HCT116 (cell line): ENCODE measurements at regions not wholly inside any gene's neighbourhood (a gene's known extent, or its start where the extent isn't known, plus 50 kb on each side); places are given as distances from the start of the nearest gene placed in this dataset.

Experiments used
- ATAC-seq: fragments of 200-7000 bp; cut with Tn5 transposase; 2 replicates; pipeline ENCODE4 v1.9.1; 2020; ENCODE audit warnings: mild to moderate bottlenecking, moderate library complexity
- BruUV-seq: library from RNA; stranded (reverse); fragments of 400-500 nt; replicated peaks from 2 replicates; lab custom pipeline; 2021; lab: Mats Ljungman, UMichigan
- CTCF ChIA-PET: fragments of 300-600 bp; sonication (Branson Sonifier 250); formaldehyde crosslinking; loops from one replicate; lab custom pipeline; 2021; ENCODE audit warnings: antibody characterized with exemption; lab: Charles Lee
- POLR2A ChIA-PET: fragments of 300-600, 350-600 bp; sonication (Branson Sonifier 250); formaldehyde crosslinking; loops from one replicate; lab custom pipeline; 2021; ENCODE audit warnings: antibody characterized with exemption; lab: Charles Lee
- RAD21 ChIA-PET, 2 experiments: fragments of 300-600 bp; sonication (Branson Sonifier 250); formaldehyde crosslinking; loops; one replicate each; lab custom pipeline; 2023; ENCODE audit warnings: low total read pairs in 2 of 2; ENCODE audit not compliant: uncharacterized antibody in 2 of 2, unreplicated experiment in 2 of 2, low non-redundant PET in 1 of 2; lab: Charles Lee
- DNase-seq: peaks from one replicate; pipeline ENCODE4 v3.0.0-alpha.2; 2010; ENCODE audit warnings: low read depth, low spot score
- H2AFZ ChIP-seq: fragments of 200-600 bp; shearing (Covaris generic), sonication (generic); 2 replicates; pipeline ENCODE4 v1.6.1; 2017; ENCODE audit warnings: low read depth, mixed run types, mixed read lengths, antibody characterized with exemption, low read length; ENCODE audit not compliant: poor library complexity, severe bottlenecking
- H3K27ac ChIP-seq: 2 replicates; pipeline ENCODE4 v1.5.1; 2012; ENCODE audit warnings: low read depth, low read length
- H3K27me3 ChIP-seq: fragments of 200-600 bp; sonication (generic); 2 replicates; pipeline ENCODE4 v1.6.1; 2016; ENCODE audit warnings: mixed run types, low read length, mixed read lengths; ENCODE audit not compliant: insufficient read depth
- H3K36me3 ChIP-seq, 2 experiments: fragments of 200-500 bp in 1 of 2; fragments of 200-600 bp in 1 of 2; sonication (Bioruptor generic) in 1 of 2; sonication (generic) in 1 of 2; 2 replicates each; pipeline versions ENCODE4 v1.5.1 to v1.6.1; 2014 to 2016; ENCODE audit warnings: low read length in 2 of 2, inconsistent platforms in 1 of 2, mixed read lengths in 1 of 2, mixed run types in 1 of 2; ENCODE audit not compliant: insufficient read depth in 2 of 2, control insufficient read depth in 1 of 2
- H3K4me1 ChIP-seq, 2 experiments: fragments of 200-600 bp in 1 of 2; sonication (generic) in 1 of 2; 2 replicates each; pipeline versions ENCODE4 v1.5.1 to v1.6.1; 2012 to 2017; ENCODE audit warnings: low read length in 2 of 2, inconsistent platforms in 1 of 2, mild to moderate bottlenecking in 1 of 2, mixed read lengths in 1 of 2, mixed run types in 1 of 2, moderate library complexity in 1 of 2; ENCODE audit not compliant: insufficient read depth in 2 of 2, control insufficient read depth in 1 of 2
- H3K4me2 ChIP-seq: fragments of 200-600 bp; sonication (generic); 2 replicates; pipeline ENCODE4 v1.6.1; 2017; ENCODE audit warnings: mixed run types, low read length, mixed read lengths
- H3K4me3 ChIP-seq, 2 experiments: fragments of 200-600 bp in 1 of 2; sonication (generic) in 1 of 2; replicated peaks in 1 of 2; 2 replicates each; pipeline ENCODE4 v1.5.1; 2011 to 2016; ENCODE audit warnings: low read length in 2 of 2, control low read depth in 1 of 2, low read depth in 1 of 2, mild to moderate bottlenecking in 1 of 2, mixed read lengths in 1 of 2, mixed run types in 1 of 2
- H3K79me2 ChIP-seq: fragments of 200-600 bp; sonication (generic); 2 replicates; pipeline ENCODE4 v1.6.1; 2017; ENCODE audit warnings: mild to moderate bottlenecking, mixed run types, low read length, moderate library complexity, mixed read lengths; ENCODE audit not compliant: insufficient read depth
- H3K9ac ChIP-seq: fragments of 200-600 bp; sonication (generic); 2 replicates; pipeline ENCODE4 v1.6.1; 2016; ENCODE audit warnings: low read length, mixed read lengths
- H3K9me2 ChIP-seq: fragments of 200-600 bp; sonication (generic), shearing (Covaris generic); 2 replicates; pipeline ENCODE4 v1.6.1; 2017; ENCODE audit warnings: mixed run types, mild to moderate bottlenecking, moderate library complexity; ENCODE audit not compliant: insufficient read depth
- H3K9me3 ChIP-seq, 2 experiments: fragments of 200-500 bp in 1 of 2; fragments of 200-600 bp in 1 of 2; sonication (Bioruptor generic) in 1 of 2; sonication (generic) in 1 of 2; 2 replicates each; pipeline ENCODE4 v1.6.1; 2014 to 2017; ENCODE audit warnings: low read length in 2 of 2, mixed read lengths in 2 of 2, inconsistent platforms in 1 of 2, low read depth in 1 of 2, mild to moderate bottlenecking in 1 of 2, mixed run types in 1 of 2, moderate library complexity in 1 of 2; ENCODE audit not compliant: control insufficient read depth in 1 of 2, insufficient read depth in 1 of 2
- H4K20me1 ChIP-seq: fragments of 200-600 bp; sonication (generic), shearing (Covaris generic); 2 replicates; pipeline ENCODE4 v1.6.1; 2017; ENCODE audit warnings: mixed run types, mild to moderate bottlenecking, moderate library complexity; ENCODE audit not compliant: insufficient read depth
- ATF3 ChIP-seq: IDR thresholded peaks from 2 replicates; pipeline ENCODE4 v1.6.1; 2012
- CEBPB ChIP-seq: IDR thresholded peaks from 2 replicates; pipeline ENCODE4 v1.6.1; 2012; ENCODE audit warnings: low read depth
- EGR1 ChIP-seq: IDR thresholded peaks from 2 replicates; pipeline ENCODE4 v1.6.1; 2012; ENCODE audit warnings: low read depth
- EZH2 ChIP-seq: fragments of 200-600 bp; sonication (generic); IDR thresholded peaks from 2 replicates; pipeline ENCODE4 v1.6.1; 2017; ENCODE audit warnings: antibody characterized with exemption, mixed run types
- MAX ChIP-seq: IDR thresholded peaks from 2 replicates; pipeline ENCODE4 v1.6.1; 2012
- POLR2AphosphoS5 ChIP-seq: IDR thresholded peaks from 2 replicates; pipeline ENCODE4 v1.6.1; 2011; ENCODE audit warnings: mild to moderate bottlenecking, low read depth, low read length, moderate library complexity
- RAD21 ChIP-seq: IDR thresholded peaks from 2 replicates; pipeline ENCODE4 v1.6.1; 2012; ENCODE audit warnings: low read depth, mild to moderate bottlenecking
- REST ChIP-seq: IDR thresholded peaks from 2 replicates; pipeline ENCODE4 v1.6.1; 2012; ENCODE audit warnings: low read depth
- SIN3A ChIP-seq: IDR thresholded peaks from 2 replicates; pipeline ENCODE4 v1.6.1; 2012; ENCODE audit warnings: low read depth
- SP1 ChIP-seq: IDR thresholded peaks from 2 replicates; pipeline ENCODE4 v1.6.1; 2012; ENCODE audit warnings: low read depth
- SRF ChIP-seq: IDR thresholded peaks from 2 replicates; pipeline ENCODE4 v1.6.1; 2012; ENCODE audit warnings: low read depth
- YY1 ChIP-seq: IDR thresholded peaks from 2 replicates; pipeline ENCODE4 v1.6.1; 2011; ENCODE audit warnings: low read length, low read depth, moderate library complexity, mild to moderate bottlenecking; ENCODE audit not compliant: insufficient replicate concordance; ENCODE audit errors: extremely low read depth
- ZFX ChIP-seq: fragments of 450-650 bp; IDR thresholded peaks from 2 replicates; pipeline ENCODE4 v1.6.1; 2017
- intact Hi-C: fragments of 100-400 bp; cut with micrococcal nuclease; formaldehyde crosslinking; loops from 2 replicates; pipeline ENCODE4 v1.10.0; 2022

- TF ChIP-seq ATF3 (no peak), SP1 (no peak), RAD21 (no peak), SIN3A (no peak)
These were observed 206.2 kb downstream of the NDUFS4 start (continued) for GRCh38 chr5:53766673-53767072.

GRCh38 chr5:53777864-53778618 lies 217.6 kb downstream of the NDUFS4 start:
- H3K9ac ChIP-seq, result no peak overlapping the region
- H3K9me3 ChIP-seq, result no peaks in the 10 kb centered on the region
- no peaks in the 10 kb centered on the region for H3K4me1 ChIP-seq
- RAD21 ChIA-PET, result no interaction called here
- intact Hi-C loops, result no loop called here
- H3K4me3 ChIP-seq, result no peak overlapping the region
- H4K20me1 ChIP-seq, result no peaks in the 10 kb centered on the region
- ATAC-seq (no peak), DNase-seq (no peak)
- H3K4me2 ChIP-seq, result no peak overlapping the region
- POLR2A ChIA-PET, result no interaction called here
- no TSS peak for BruUV-seq
- H3K27me3 ChIP-seq, result no peaks in the 10 kb centered on the region
- no peaks in the 10 kb centered on the region for H3K9me2 ChIP-seq
- no peaks in the 10 kb centered on the region for H3K36me3 ChIP-seq
- TF ChIP-seq SRF, result no peak
- TF ChIP-seq EZH2, result no peak
- TF ChIP-seq CEBPB, result no peak
- no peak for TF ChIP-seq ZFX
- no peak for TF ChIP-seq SP1
- no peak for TF ChIP-seq POLR2AphosphoS5
- no peak for TF ChIP-seq YY1
- TF ChIP-seq EGR1, result no peak
- no peak for TF ChIP-seq REST
- TF ChIP-seq MAX, result no peak
- no peak overlapping the region for H3K27ac ChIP-seq
- H2AFZ ChIP-seq, result no peak overlapping the region
- no peaks in the 10 kb centered on the region for H3K79me2 ChIP-seq
- CTCF ChIA-PET, result no interaction called here
